Kidney (tissue), 13 donors: ENCODE measurements at regions not wholly inside any gene's neighbourhood (a gene's known extent, or its start where the extent isn't known, plus 50 kb on each side); places are given as distances from the start of the nearest gene placed in this dataset.

Source experiments
- DNase-seq, 5 donors: peaks; one replicate each; pipeline ENCODE4 v3.0.0-alpha.2; 2013 to 2020
- FAIRE-seq: peaks from 2 replicates; lab custom pipeline; 2012; peaks lifted over from hg19 to GRCh38; lab: Jason Lieb, UNC
- H3K27ac ChIP-seq, 2 donors: one replicate each; pipeline ENCODE4 v1.7.0; 2013; ENCODE audit warnings: low read depth in 2 of 2, low read length in 2 of 2, inconsistent platforms in 1 of 2
- H3K27me3 ChIP-seq: one replicate; pipeline ENCODE4 v1.7.1; 2013; ENCODE audit warnings: low read length, inconsistent platforms; ENCODE audit not compliant: control insufficient read depth, insufficient read depth
- H3K36me3 ChIP-seq, 3 donors: one replicate each; pipeline versions ENCODE4 v1.7.0 to v1.7.1; 2013; ENCODE audit warnings: low read length in 3 of 3, control low read depth in 1 of 3, inconsistent platforms in 1 of 3; ENCODE audit not compliant: insufficient read depth in 3 of 3, control insufficient read depth in 2 of 3
- H3K4me1 ChIP-seq, 3 donors: one replicate each; pipeline versions ENCODE4 v1.7.0 to v1.7.1; 2013; ENCODE audit warnings: low read length in 3 of 3, inconsistent platforms in 1 of 3, low read depth in 1 of 3; ENCODE audit not compliant: control insufficient read depth in 2 of 3, insufficient read depth in 2 of 3
- H3K4me3 ChIP-seq, 3 donors: one replicate each; pipeline versions ENCODE4 v1.7.0 to v1.8.1; 2013; ENCODE audit warnings: low read length in 3 of 3, control low read depth in 1 of 3, inconsistent platforms in 1 of 3
- H3K9ac ChIP-seq, 3 donors: one replicate each; pipeline versions ENCODE4 v1.7.0 to v1.7.1; 2013; ENCODE audit warnings: low read length in 3 of 3, control low read depth in 1 of 3, inconsistent platforms in 1 of 3
- H3K9me3 ChIP-seq, 3 donors: one replicate each; pipeline versions ENCODE4 v1.7.0 to v1.7.1; 2013; ENCODE audit warnings: low read length in 3 of 3, control low read depth in 1 of 3, inconsistent platforms in 1 of 3; ENCODE audit not compliant: control insufficient read depth in 2 of 3, insufficient read depth in 1 of 3
- CTCF ChIP-seq: IDR thresholded peaks from 3 replicates; pipeline ENCODE4 v1.5.1; 2012; ENCODE audit warnings: mild to moderate bottlenecking, moderate library complexity, borderline replicate concordance; ENCODE audit not compliant: insufficient read depth; ENCODE audit errors: extremely low read depth
- intact Hi-C: fragments of 100-400 bp; cut with DNase I; formaldehyde crosslinking; loops from one replicate; pipeline ENCODE4 v1.11.1; 2022
- donor health status: control.
- donor health status: control.
- donor health status: control.
- donor health status: control.
- donor health status: control.
- donor health status: DM: yes; HTN: yes; CAD: no.
- donor health status: Normal renal cell carcinoma (clear cell type).

- Histone ChIP-seq H3K27me3 (no peaks in the 10 kb centered on the region), H3K9me3 (peaks cover 0 to 5% (median 0%) of the 10 kb centered on the region in 3 donors), H3K4me3 (no peak overlapping the region), H3K9ac (no peak overlapping the region), H3K27ac (no peak overlapping the region), H3K36me3 (no peaks in the 10 kb centered on the region), H3K4me1 (no peaks in the 10 kb centered on the region)
- FAIRE-seq (no peak), DNase-seq (no peak)
- intact Hi-C loops: no loop called here
- TF ChIP-seq CTCF: no peak
These were observed 440.9 kb upstream of the C9orf72 start for GRCh38 chr9:28014212-28014611.

GRCh38 chr9:28024676-28025075, 451.4 kb upstream of the C9orf72 start:
- intact Hi-C loops: no loop called here

GRCh38 chr9:28025186-28025585, 451.9 kb upstream of the C9orf72 start:
- Histone ChIP-seq H3K36me3 (no peaks in the 10 kb centered on the region), H3K4me1 (no peaks in the 10 kb centered on the region), H3K27me3 (no peaks in the 10 kb centered on the region), H3K4me3 (no peak overlapping the region), H3K9ac (no peak overlapping the region), H3K9me3 (no peaks in the 10 kb centered on the region), H3K27ac (no peak overlapping the region)
- FAIRE-seq: no peak
- DNase-seq: peak in 1 of 5 donors; percentile 15
- intact Hi-C loops: no loop called here
- TF ChIP-seq CTCF: no peak

More at GRCh38 chr9:28024676-28025075, 451.4 kb upstream of the C9orf72 start:
- FAIRE-seq (no peak), DNase-seq (peak in 1 of 5 donors; percentile 20)
- no peak overlapping the region for H3K9ac ChIP-seq
- no peaks in the 10 kb centered on the region for H3K36me3 ChIP-seq
- no peak for TF ChIP-seq CTCF
- no peak overlapping the region for H3K27ac ChIP-seq
- no peaks in the 10 kb centered on the region for H3K27me3 ChIP-seq
- no peaks in the 10 kb centered on the region for H3K9me3 ChIP-seq
- no peaks in the 10 kb centered on the region for H3K4me1 ChIP-seq
- H3K4me3 ChIP-seq: no peak overlapping the region

GRCh38 chr9:28031521-28032267, 458.4 kb upstream of the C9orf72 start:
- H3K9me3 ChIP-seq: no peaks in the 10 kb centered on the region
- no peaks in the 10 kb centered on the region for H3K27me3 ChIP-seq
- no peak overlapping the region for H3K27ac ChIP-seq
- TF ChIP-seq CTCF: no peak
- no peak overlapping the region for H3K4me3 ChIP-seq
- H3K9ac ChIP-seq: no peak overlapping the region
- FAIRE-seq (no peak), DNase-seq (no peak)
- no peaks in the 10 kb centered on the region for H3K4me1 ChIP-seq
- no peaks in the 10 kb centered on the region for H3K36me3 ChIP-seq
- intact Hi-C loops: no loop called here
